COLO668 (cell line): ENCODE measurements at regions not wholly inside any gene's neighbourhood (a gene's known extent, or its start where the extent isn't known, plus 50 kb on each side); places are given as distances from the start of the nearest gene placed in this dataset.
"Not testable (repeated sequence)": the region's sequence is repeated elsewhere in the genome, so short reads cannot be mapped to it uniquely, and the experiment has no call there.

Experiments used
- DNase-seq: peaks from one replicate; lab custom pipeline; 2025; ENCODE audit not compliant: unreplicated experiment; lab: John Stamatoyannopoulos, UW

GRCh38 chr16:29330623-29331022 lies 75.9 kb downstream of the NPIPB11 start:
- DNase-seq = not testable (repeated sequence)

GRCh38 chr16:29328528-29328927 lies 78.0 kb downstream of the NPIPB11 start:
- DNase-seq = not testable (repeated sequence)

GRCh38 chr16:29327631-29328408 lies 78.7 kb downstream of the NPIPB11 start:
- not testable (repeated sequence) for DNase-seq

- DNase-seq = not testable (repeated sequence)
These were observed 80.1 kb downstream of the NPIPB11 start for GRCh38 chr16:29326164-29327125.

GRCh38 chr16:29323725-29324124 lies 82.8 kb downstream of the NPIPB11 start:
- not testable (repeated sequence) for DNase-seq

- no peak for DNase-seq
These were observed 84.9 kb downstream of the NPIPB11 start for GRCh38 chr16:29321585-29321984.

- no peak for DNase-seq
These were observed 85.5 kb downstream of the NPIPB11 start for GRCh38 chr16:29321000-29321393.

- DNase-seq = no peak
These were observed 86.1 kb downstream of the NPIPB11 start for GRCh38 chr16:29320274-29320999.

GRCh38 chr16:29319726-29320125 lies 86.8 kb downstream of the NPIPB11 start:
- peak; percentile 18 for DNase-seq

GRCh38 chr16:29318561-29318968 lies 87.9 kb downstream of the NPIPB11 start:
- not testable (repeated sequence) for DNase-seq

- no peak for DNase-seq
These were observed 88.5 kb downstream of the NPIPB11 start for GRCh38 chr16:29318037-29318436.

GRCh38 chr16:29317269-29317668 lies 89.2 kb downstream of the NPIPB11 start:
- no peak for DNase-seq

- DNase-seq = peak; percentile 32
These were observed 89.7 kb downstream of the NPIPB11 start for GRCh38 chr16:29316761-29317183.

GRCh38 chr16:29315916-29316517 lies 90.5 kb downstream of the NPIPB11 start:
- peak; percentile 84 for DNase-seq

GRCh38 chr16:29315046-29315445 lies 91.5 kb downstream of the NPIPB11 start:
- no peak for DNase-seq

- DNase-seq = no peak
These were observed 92.1 kb downstream of the NPIPB11 start for GRCh38 chr16:29314292-29314934.

- no peak for DNase-seq
These were observed 92.9 kb downstream of the NPIPB11 start for GRCh38 chr16:29313559-29314048.

GRCh38 chr16:29312835-29313558 lies 93.5 kb downstream of the NPIPB11 start:
- DNase-seq = peak; percentile 52

- not testable (repeated sequence) for DNase-seq
These were observed 94.2 kb downstream of the NPIPB11 start for GRCh38 chr16:29312345-29312675.
